ENCODE measurements at regions not wholly inside any gene's neighbourhood (a gene's known extent, or its start where the extent isn't known, plus 50 kb on each side); places are given as distances from the start of the nearest gene placed in this dataset.

DNA sequence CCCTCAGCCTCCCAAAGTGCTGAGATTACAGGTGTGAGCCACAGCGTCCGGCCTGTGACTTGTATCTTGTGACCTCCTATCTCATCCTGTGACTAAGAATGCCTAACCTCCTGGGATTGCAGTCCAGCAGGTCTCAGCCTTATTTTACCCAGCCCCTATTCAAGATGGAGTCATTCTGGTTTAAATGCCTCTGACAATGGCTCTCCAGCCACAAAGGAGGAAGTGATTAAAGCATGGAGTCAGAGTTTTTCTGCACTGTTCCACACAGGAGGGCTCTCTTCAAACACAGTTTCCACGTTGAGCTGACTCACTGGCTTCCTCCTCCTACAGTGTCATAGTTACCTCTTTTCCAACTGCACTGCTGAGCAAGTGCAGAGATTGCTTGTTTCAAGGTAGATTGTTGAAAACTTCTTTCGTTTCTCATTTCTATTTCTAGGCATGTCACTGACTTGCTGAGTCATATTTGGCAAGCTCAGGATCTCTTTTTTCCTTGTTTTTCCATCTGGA, 383.8 kb downstream of the PCNX1 start (continued):
- TF ChIP-seq NR2C1 (IDR thresholded peaks at IDR 0.05): no peak
- TF ChIP-seq NR2C1 (tag; IDR thresholded peaks at IDR 0.05): no peak
- TF ChIP-seq GTF2E2 (tag; IDR thresholded peaks at IDR 0.05): no peak
- no peak for TF ChIP-seq PHF8 (IDR thresholded peaks at IDR 0.05; ENCODE audit: borderline replicate concordance, low read length)
- TF ChIP-seq EWSR1 (IDR thresholded peaks at IDR 0.05; ENCODE audit: borderline replicate concordance, low read depth, partially characterized antibody): no peak
- TF ChIP-seq, protein P1, sequence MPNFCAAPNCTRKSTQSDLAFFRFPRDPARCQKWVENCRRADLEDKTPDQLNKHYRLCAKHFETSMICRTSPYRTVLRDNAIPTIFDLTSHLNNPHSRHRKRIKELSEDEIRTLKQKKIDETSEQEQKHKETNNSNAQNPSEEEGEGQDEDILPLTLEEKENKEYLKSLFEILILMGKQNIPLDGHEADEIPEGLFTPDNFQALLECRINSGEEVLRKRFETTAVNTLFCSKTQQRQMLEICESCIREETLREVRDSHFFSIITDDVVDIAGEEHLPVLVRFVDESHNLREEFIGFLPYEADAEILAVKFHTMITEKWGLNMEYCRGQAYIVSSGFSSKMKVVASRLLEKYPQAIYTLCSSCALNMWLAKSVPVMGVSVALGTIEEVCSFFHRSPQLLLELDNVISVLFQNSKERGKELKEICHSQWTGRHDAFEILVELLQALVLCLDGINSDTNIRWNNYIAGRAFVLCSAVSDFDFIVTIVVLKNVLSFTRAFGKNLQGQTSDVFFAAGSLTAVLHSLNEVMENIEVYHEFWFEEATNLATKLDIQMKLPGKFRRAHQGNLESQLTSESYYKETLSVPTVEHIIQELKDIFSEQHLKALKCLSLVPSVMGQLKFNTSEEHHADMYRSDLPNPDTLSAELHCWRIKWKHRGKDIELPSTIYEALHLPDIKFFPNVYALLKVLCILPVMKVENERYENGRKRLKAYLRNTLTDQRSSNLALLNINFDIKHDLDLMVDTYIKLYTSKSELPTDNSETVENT (CRISPR knock-in tag; IDR thresholded peaks at IDR 0.05): no peak
- TF ChIP-seq, protein P2, sequence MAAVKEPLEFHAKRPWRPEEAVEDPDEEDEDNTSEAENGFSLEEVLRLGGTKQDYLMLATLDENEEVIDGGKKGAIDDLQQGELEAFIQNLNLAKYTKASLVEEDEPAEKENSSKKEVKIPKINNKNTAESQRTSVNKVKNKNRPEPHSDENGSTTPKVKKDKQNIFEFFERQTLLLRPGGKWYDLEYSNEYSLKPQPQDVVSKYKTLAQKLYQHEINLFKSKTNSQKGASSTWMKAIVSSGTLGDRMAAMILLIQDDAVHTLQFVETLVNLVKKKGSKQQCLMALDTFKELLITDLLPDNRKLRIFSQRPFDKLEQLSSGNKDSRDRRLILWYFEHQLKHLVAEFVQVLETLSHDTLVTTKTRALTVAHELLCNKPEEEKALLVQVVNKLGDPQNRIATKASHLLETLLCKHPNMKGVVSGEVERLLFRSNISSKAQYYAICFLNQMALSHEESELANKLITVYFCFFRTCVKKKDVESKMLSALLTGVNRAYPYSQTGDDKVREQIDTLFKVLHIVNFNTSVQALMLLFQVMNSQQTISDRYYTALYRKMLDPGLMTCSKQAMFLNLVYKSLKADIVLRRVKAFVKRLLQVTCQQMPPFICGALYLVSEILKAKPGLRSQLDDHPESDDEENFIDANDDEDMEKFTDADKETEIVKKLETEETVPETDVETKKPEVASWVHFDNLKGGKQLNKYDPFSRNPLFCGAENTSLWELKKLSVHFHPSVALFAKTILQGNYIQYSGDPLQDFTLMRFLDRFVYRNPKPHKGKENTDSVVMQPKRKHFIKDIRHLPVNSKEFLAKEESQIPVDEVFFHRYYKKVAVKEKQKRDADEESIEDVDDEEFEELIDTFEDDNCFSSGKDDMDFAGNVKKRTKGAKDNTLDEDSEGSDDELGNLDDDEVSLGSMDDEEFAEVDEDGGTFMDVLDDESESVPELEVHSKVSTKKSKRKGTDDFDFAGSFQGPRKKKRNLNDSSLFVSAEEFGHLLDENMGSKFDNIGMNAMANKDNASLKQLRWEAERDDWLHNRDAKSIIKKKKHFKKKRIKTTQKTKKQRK (IDR thresholded peaks at IDR 0.05; ENCODE audit: borderline replicate concordance, low read depth, low read length): no peak
- TF ChIP-seq, protein P3, sequence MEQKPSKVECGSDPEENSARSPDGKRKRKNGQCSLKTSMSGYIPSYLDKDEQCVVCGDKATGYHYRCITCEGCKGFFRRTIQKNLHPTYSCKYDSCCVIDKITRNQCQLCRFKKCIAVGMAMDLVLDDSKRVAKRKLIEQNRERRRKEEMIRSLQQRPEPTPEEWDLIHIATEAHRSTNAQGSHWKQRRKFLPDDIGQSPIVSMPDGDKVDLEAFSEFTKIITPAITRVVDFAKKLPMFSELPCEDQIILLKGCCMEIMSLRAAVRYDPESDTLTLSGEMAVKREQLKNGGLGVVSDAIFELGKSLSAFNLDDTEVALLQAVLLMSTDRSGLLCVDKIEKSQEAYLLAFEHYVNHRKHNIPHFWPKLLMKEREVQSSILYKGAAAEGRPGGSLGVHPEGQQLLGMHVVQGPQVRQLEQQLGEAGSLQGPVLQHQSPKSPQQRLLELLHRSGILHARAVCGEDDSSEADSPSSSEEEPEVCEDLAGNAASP (IDR thresholded peaks at IDR 0.05): no peak
- TF ChIP-seq SIRT6 (IDR thresholded peaks at IDR 0.05; ENCODE audit: low read depth, low read length): no peak
- no peak for TF ChIP-seq ZNF121 (CRISPR knock-in tag; conservative IDR thresholded peaks at IDR 0.05)
- TF ChIP-seq PTRF (tag; IDR thresholded peaks at IDR 0.05): no peak
- no peak for TF ChIP-seq NCOA4 (IDR thresholded peaks at IDR 0.05; ENCODE audit: partially characterized antibody)
- TF ChIP-seq CSDE1 (IDR thresholded peaks at IDR 0.05): no peak
- no peak for TF ChIP-seq POLR2B (IDR thresholded peaks at IDR 0.05; ENCODE audit: low read depth, partially characterized antibody)
- no peak for TF ChIP-seq ZKSCAN1 (IDR thresholded peaks at IDR 0.05; ENCODE audit: low read depth, low read length)
- TF ChIP-seq ZNF212 (CRISPR knock-in tag; IDR thresholded peaks at IDR 0.05): no peak
- TF ChIP-seq PPARD (CRISPR knock-in tag; IDR thresholded peaks at IDR 0.05): no peak
- TF ChIP-seq ZBTB8A (IDR thresholded peaks at IDR 0.05; ENCODE audit: partially characterized antibody): no peak
- TF ChIP-seq XRCC4 (IDR thresholded peaks at IDR 0.05; ENCODE audit: extremely low read depth, insufficient read depth, insufficient read length): no peak
- TF ChIP-seq ZNF75A (CRISPR knock-in tag; IDR thresholded peaks at IDR 0.05): no peak
- no peak for TF ChIP-seq RFX7 (CRISPR knock-in tag; IDR thresholded peaks at IDR 0.05)
- TF ChIP-seq, protein P4, sequence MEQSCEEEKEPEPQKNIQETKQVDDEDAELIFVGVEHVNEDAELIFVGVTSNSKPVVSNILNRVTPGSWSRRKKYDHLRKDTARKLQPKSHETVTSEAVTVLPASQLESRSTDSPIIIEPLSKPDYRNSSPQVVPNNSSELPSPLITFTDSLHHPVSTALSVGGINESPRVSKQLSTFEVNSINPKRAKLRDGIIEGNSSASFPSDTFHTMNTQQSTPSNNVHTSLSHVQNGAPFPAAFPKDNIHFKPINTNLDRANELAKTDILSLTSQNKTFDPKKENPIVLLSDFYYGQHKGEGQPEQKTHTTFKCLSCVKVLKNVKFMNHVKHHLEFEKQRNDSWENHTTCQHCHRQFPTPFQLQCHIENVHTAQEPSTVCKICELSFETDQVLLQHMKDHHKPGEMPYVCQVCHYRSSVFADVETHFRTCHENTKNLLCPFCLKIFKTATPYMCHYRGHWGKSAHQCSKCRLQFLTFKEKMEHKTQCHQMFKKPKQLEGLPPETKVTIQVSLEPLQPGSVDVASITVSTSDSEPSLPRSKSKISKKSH (CRISPR knock-in tag; IDR thresholded peaks at IDR 0.05): no peak
- TF ChIP-seq CHCHD3 (CRISPR knock-in tag; IDR thresholded peaks at IDR 0.05): no peak

Measured in K562 (cell line).